ENCODE measurements at regions not wholly inside any gene's neighbourhood (a gene's known extent, or its start where the extent isn't known, plus 50 kb on each side); places are given as distances from the start of the nearest gene placed in this dataset.
A peak's percentile ranks its signal among the peaks of the same experiment; 100 is the strongest.

DNA sequence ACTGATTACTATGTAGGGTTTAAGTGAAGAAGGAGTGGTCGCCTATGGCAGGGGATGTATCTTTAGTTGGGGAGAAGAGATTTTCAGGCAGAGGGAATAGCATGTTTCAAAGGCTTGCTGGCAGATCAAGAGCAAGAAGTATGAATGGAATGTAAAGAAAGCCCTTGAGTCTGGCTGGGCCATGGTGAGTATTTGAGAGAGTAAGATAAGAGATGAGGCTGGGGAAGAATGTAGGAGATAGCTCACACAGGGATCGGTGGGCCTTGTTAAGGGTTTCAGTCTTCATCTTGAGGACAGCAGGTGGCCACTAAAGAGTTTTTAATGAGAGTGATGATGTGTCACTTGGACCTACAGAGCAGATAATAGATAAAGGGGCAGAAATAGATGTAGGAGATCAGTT lies 319.1 kb upstream of the RPS6KA3 start:
- no peaks in the 10 kb centered on the region for H3K4me1 ChIP-seq
- H3K9me3 ChIP-seq = no peaks in the 10 kb centered on the region
- no peak for DNase-seq (ENCODE audit: low spot score in 2 of 2)
- intact Hi-C loops (cut with DNase I) = no loop called here
- no peaks in the 10 kb centered on the region for H3K36me3 ChIP-seq
- H3K27me3 ChIP-seq = no peaks in the 10 kb centered on the region
- no peak overlapping the region for H3K27ac ChIP-seq
- no peak overlapping the region for H3K4me3 ChIP-seq
- TF ChIP-seq CTCF (IDR thresholded peaks at IDR 0.05) = no peak

DNA sequence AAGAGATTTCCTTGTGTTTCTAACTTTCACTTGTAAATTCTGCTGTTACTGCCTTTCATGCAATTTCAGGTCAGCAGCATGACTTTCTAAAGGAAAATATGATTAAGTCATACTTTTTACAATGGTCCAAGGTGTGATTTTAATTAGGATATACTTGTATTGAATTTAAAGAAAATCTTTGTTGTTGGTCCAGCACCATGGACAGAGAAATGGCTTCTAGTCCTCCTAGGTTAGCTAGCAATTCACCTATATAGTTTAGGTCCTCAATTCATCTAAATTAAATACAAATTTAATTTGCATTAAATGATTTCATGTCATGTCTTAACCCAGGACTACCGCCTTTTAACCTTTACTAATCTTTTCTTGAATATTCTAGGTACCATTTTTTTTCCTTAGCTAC lies 304.9 kb upstream of the RPS6KA3 start:
- TF ChIP-seq CTCF (IDR thresholded peaks at IDR 0.05) = no peak
- H3K4me1 ChIP-seq = no peaks in the 10 kb centered on the region
- no peaks in the 10 kb centered on the region for H3K36me3 ChIP-seq
- H3K27ac ChIP-seq = no peak overlapping the region
- no peaks in the 10 kb centered on the region for H3K27me3 ChIP-seq
- no peak overlapping the region for H3K4me3 ChIP-seq
- no peaks in the 10 kb centered on the region for H3K9me3 ChIP-seq
- intact Hi-C loops (cut with DNase I) = no loop called here
- DNase-seq (ENCODE audit: low spot score in 2 of 2) = no peak

- intact Hi-C loops (cut with DNase I) = no loop called here
- Histone ChIP-seq H3K4me3 (no peak overlapping the region), H3K4me1 (no peaks in the 10 kb centered on the region), H3K9me3 (no peaks in the 10 kb centered on the region), H3K36me3 (no peaks in the 10 kb centered on the region), H3K27ac (no peak overlapping the region), H3K27me3 (no peaks in the 10 kb centered on the region)
- no peak for DNase-seq (ENCODE audit: low spot score in 2 of 2)
- no peak for TF ChIP-seq CTCF (IDR thresholded peaks at IDR 0.05)
These were observed 300.4 kb upstream of the RPS6KA3 start for GRCh38 chrX:20567108-20567507.

DNA sequence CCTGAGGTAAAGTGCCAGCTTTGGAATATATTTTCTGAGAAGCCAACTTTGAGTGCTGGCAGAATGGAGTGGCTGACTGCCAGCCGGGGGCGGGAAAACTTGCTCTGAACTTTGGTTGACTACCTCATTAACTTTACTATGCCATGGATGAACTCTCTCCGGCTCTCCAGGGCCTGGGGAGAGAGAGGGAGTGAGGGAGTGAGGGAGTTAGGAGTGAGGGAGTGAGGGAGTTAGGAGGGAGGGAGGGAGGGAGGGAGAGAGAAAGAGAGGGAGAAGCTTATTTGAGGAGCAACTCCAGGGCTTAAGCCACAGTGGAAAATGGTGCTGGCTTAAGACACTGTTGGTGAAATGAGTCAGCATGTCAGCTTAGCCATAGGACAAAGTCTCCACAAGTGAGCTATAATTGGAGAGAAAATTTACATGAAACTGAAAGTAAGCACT lies 280.9 kb upstream of the RPS6KA3 start:
- Histone ChIP-seq H3K9me3 (no peaks in the 10 kb centered on the region), H3K4me1 (peaks cover 0 to 3% of the 10 kb centered on the region in 2 donors), H3K4me3 (peak overlapping the region in 1 of 2 donors; percentile 42), H3K27ac (peak overlapping the region; percentile 59 to 71), H3K27me3 (no peaks in the 10 kb centered on the region), H3K36me3 (no peaks in the 10 kb centered on the region)
- peak; percentile 17 to 83 for DNase-seq (ENCODE audit: low spot score in 2 of 2)
- TF ChIP-seq CTCF (IDR thresholded peaks at IDR 0.05) = no peak
- intact Hi-C loops (cut with DNase I) = no loop called here

- H3K27me3 ChIP-seq = no peaks in the 10 kb centered on the region
- H3K9me3 ChIP-seq = peaks cover 0 to 18% of the 10 kb centered on the region in 2 donors
- no peak for DNase-seq (ENCODE audit: low spot score in 2 of 2)
- peaks cover 0 to 3% of the 10 kb centered on the region in 2 donors for H3K4me1 ChIP-seq
- no peaks in the 10 kb centered on the region for H3K36me3 ChIP-seq
- no peak overlapping the region for H3K27ac ChIP-seq
- TF ChIP-seq CTCF (IDR thresholded peaks at IDR 0.05) = no peak
- intact Hi-C loops (cut with DNase I) = no loop called here
- no peak overlapping the region for H3K4me3 ChIP-seq
These were observed 278.8 kb upstream of the RPS6KA3 start for GRCh38 chrX:20545538-20545937.

DNA sequence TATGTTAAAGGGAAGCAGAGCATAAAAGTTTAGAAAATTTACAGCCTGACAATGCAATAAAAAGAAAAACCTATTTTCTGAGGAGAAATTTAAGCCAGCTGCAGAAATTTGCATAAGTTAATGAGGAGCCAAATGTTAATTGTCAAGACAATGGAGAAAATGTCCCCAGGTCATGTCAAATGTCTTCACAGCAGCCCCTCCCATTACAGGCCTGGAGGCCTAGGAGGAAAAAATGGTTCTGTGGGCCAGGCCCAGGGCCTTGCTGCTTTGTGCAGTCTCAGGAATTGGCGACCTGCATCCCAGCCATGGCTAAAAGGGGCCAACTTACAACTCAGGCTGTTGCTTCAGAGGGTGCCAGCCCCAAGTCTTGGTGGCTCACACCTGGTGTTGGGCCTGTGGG lies 275.4 kb upstream of the RPS6KA3 start:
- intact Hi-C loops (cut with DNase I) = no loop called here
- DNase-seq (ENCODE audit: low spot score in 2 of 2) = no peak
- H3K27ac ChIP-seq = no peak overlapping the region
- no peak for TF ChIP-seq CTCF (IDR thresholded peaks at IDR 0.05)
- no peaks in the 10 kb centered on the region for H3K4me1 ChIP-seq
- no peaks in the 10 kb centered on the region for H3K27me3 ChIP-seq
- no peaks in the 10 kb centered on the region for H3K36me3 ChIP-seq
- peaks cover 0 to 19% of the 10 kb centered on the region in 2 donors for H3K9me3 ChIP-seq
- no peak overlapping the region for H3K4me3 ChIP-seq
